Ishikawa (cell line): ENCODE measurements at regions not wholly inside any gene's neighbourhood (a gene's known extent, or its start where the extent isn't known, plus 50 kb on each side); places are given as distances from the start of the nearest gene placed in this dataset.

ENCODE experiments used
- CEBPB ChIP-seq: IDR thresholded peaks from 2 replicates; pipeline ENCODE4 v1.6.1; 2012
- CREB1 ChIP-seq: IDR thresholded peaks from 2 replicates; pipeline ENCODE4 v1.6.1; 2012; ENCODE audit warnings: low read depth
- EGR1 ChIP-seq: IDR thresholded peaks from 2 replicates; pipeline ENCODE4 v1.6.1; 2012
- EP300 ChIP-seq: IDR thresholded peaks from 2 replicates; pipeline ENCODE4 v1.6.1; 2012; ENCODE audit warnings: borderline replicate concordance
- FOXM1 ChIP-seq: IDR thresholded peaks from 2 replicates; pipeline ENCODE4 v1.6.1; 2012; ENCODE audit warnings: low read depth, borderline replicate concordance
- NFIC ChIP-seq: IDR thresholded peaks from 2 replicates; pipeline ENCODE4 v1.6.1; 2012
- RAD21 ChIP-seq: IDR thresholded peaks from 2 replicates; pipeline ENCODE4 v1.6.1; 2012; ENCODE audit warnings: low read depth
- REST ChIP-seq: IDR thresholded peaks from 2 replicates; pipeline ENCODE4 v1.6.1; 2012; ENCODE audit warnings: low read depth, mild to moderate bottlenecking
- TAF1 ChIP-seq: IDR thresholded peaks from 2 replicates; pipeline ENCODE4 v1.6.1; 2012; ENCODE audit warnings: low read depth, mild to moderate bottlenecking
- TCF12 ChIP-seq: IDR thresholded peaks from 2 replicates; pipeline ENCODE4 v1.6.1; 2012; ENCODE audit warnings: low read depth
- TEAD4 ChIP-seq: IDR thresholded peaks from 2 replicates; pipeline ENCODE4 v1.6.1; 2012
- YY1 ChIP-seq: IDR thresholded peaks from 2 replicates; pipeline ENCODE4 v1.6.1; 2012; ENCODE audit warnings: low read depth
- ZBTB7A ChIP-seq: IDR thresholded peaks from 2 replicates; pipeline ENCODE4 v1.6.1; 2012; ENCODE audit warnings: low read depth
- TF ChIP-seq, protein P1 (sequence below): IDR thresholded peaks from 2 replicates; pipeline ENCODE4 v1.6.1; 2012
- TF ChIP-seq, protein P2 (sequence below): IDR thresholded peaks from 2 replicates; pipeline ENCODE4 v1.6.1; 2012

DNA sequence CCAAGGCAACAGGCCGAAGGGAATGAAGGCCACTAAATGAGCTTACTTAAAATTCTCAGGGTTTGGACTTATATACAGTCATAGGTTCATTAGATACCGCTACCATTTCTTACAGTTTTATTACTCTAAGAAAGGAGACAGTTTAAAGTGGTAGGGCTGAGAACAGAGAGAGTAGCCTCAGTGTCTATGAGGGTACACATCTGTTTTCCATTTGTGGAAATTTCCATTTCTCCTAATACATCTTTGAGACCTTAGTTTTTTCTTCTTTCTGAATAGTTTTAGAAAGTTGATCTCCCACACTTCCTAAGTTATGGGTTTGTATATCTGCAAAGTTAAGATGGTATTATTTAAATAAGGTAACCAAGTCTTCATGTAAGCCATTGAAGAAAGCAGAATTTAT, 1279.1 kb downstream of the NCAM2 start:
- TF ChIP-seq REST, result no peak
- TF ChIP-seq, protein P1, sequence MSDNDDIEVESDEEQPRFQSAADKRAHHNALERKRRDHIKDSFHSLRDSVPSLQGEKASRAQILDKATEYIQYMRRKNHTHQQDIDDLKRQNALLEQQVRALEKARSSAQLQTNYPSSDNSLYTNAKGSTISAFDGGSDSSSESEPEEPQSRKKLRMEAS, result no peak
- no peak for TF ChIP-seq TCF12
- TF ChIP-seq RAD21, result no peak
- no peak for TF ChIP-seq ZBTB7A
- TF ChIP-seq, protein P2, sequence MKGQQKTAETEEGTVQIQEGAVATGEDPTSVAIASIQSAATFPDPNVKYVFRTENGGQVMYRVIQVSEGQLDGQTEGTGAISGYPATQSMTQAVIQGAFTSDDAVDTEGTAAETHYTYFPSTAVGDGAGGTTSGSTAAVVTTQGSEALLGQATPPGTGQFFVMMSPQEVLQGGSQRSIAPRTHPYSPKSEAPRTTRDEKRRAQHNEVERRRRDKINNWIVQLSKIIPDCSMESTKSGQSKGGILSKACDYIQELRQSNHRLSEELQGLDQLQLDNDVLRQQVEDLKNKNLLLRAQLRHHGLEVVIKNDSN, result no peak
- TF ChIP-seq EP300, result no peak
- TF ChIP-seq TEAD4, result no peak
- no peak for TF ChIP-seq NFIC
- TF ChIP-seq EGR1, result no peak
- TF ChIP-seq CREB1, result no peak
- no peak for TF ChIP-seq YY1
- TF ChIP-seq TAF1, result no peak
- TF ChIP-seq CEBPB, result no peak
- TF ChIP-seq FOXM1, result no peak

- no peak for TF ChIP-seq RAD21
- TF ChIP-seq, protein P1, result no peak
- no peak for TF ChIP-seq REST
- TF ChIP-seq TEAD4, result no peak
- no peak for TF ChIP-seq TAF1
- TF ChIP-seq CEBPB, result no peak
- TF ChIP-seq, protein P2, result no peak
- no peak for TF ChIP-seq ZBTB7A
- no peak for TF ChIP-seq EP300
- TF ChIP-seq TCF12, result no peak
- TF ChIP-seq EGR1, result no peak
- no peak for TF ChIP-seq NFIC
- no peak for TF ChIP-seq CREB1
- no peak for TF ChIP-seq YY1
- TF ChIP-seq FOXM1, result no peak
These were observed 1280.2 kb downstream of the NCAM2 start for GRCh38 chr21:22278366-22278765.

DNA sequence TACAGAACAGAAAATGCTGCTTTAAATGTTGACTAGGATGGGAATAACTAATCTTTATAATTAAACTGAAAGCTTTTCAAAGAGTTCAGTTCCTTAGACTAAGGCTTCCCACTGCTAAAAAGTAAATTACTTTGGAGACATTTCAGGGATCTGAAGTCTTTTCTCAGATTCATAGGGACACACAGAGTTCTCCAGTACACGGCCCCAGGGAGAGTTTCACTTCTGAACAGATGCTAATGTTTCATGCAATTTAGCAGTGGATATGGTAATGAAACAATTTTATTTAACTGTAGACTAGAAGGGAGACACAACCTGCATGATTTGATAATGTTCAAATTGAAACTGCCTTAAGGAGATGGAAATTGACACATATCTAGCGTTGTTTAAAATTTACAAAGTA, 1282.6 kb downstream of the NCAM2 start:
- no peak for TF ChIP-seq NFIC
- TF ChIP-seq, protein P2, result no peak
- TF ChIP-seq CEBPB, result no peak
- no peak for TF ChIP-seq EP300
- TF ChIP-seq TAF1, result no peak
- TF ChIP-seq, protein P1, result no peak
- no peak for TF ChIP-seq EGR1
- no peak for TF ChIP-seq YY1
- TF ChIP-seq RAD21, result no peak
- TF ChIP-seq REST, result no peak
- TF ChIP-seq FOXM1, result no peak
- TF ChIP-seq TCF12, result no peak

DNA sequence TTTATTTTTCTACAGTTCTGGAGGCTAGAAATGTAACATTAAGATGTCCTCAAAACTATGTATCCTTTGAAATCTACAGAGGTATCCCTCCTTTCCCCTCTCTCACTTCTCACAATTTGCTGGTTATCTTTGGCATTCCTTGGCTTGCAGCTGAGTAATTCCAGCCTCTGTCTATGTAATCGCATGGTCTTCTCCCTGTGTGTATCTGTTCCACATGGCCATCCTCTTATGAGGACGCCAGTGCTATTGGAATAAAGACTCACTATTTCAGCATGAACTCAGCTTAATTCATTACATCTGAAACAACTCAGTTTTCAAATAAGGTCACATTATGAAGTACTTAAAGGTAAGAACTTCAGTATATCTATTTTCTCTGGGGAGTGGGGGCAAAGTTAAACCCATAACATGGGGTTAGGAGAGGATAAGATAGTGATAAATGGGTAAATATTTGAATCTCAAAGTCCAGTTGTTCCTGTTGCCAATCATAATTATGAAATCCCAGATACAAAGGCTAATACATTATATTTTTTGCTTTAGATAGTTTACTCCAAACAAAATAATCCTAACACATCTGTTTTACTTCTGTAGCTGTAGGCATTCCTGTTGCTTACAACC, 1290.8 kb downstream of the NCAM2 start:
- no peak for TF ChIP-seq RAD21
- no peak for TF ChIP-seq EP300
- no peak for TF ChIP-seq TCF12
